ENCODE measurements at regions not wholly inside any gene's neighbourhood (a gene's known extent, or its start where the extent isn't known, plus 50 kb on each side); places are given as distances from the start of the nearest gene placed in this dataset.

DNA sequence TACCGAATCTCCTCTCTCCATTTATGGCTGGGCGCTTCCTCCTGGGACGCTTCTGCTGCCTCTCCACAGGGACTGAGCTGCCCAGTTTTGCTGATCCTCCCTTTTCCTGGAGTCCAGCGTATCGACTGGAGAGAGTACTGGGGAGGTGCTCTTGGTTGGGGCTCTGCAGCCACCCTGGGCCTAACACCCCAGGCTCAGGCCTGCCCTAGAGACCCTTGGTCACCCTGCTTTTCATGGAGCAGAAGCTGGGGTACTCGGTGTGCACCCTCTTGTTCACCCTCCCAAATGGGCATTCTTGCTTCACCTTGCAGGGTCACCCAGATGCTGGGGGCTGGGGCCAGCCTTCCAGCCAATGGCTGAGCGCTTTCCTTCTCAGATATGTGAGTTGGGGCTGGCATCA, 88.8 kb upstream of the RET start:
- H3K4me3 ChIP-seq (ENCODE audit: low read length), result no peak overlapping the region
- Mint-ChIP-seq H3K4me3 (no peak overlapping the region), H3K27me3 (ENCODE audit: low read depth in 2 of 2) (no peaks in the 10 kb centered on the region), H3K36me3 (no peaks in the 10 kb centered on the region), H3K4me1 (no peaks in the 10 kb centered on the region), H3K27ac (no peak overlapping the region), H3K9me3 (no peaks in the 10 kb centered on the region)
- H3K36me3 ChIP-seq (ENCODE audit: control insufficient read depth, insufficient read depth, low read length), result no peaks in the 10 kb centered on the region
- H3K27ac ChIP-seq (ENCODE audit: low read length), result no peak overlapping the region
- H3K27me3 ChIP-seq (ENCODE audit: control insufficient read depth, insufficient read depth, low read length), result no peaks in the 10 kb centered on the region
- TF ChIP-seq, protein P1, sequence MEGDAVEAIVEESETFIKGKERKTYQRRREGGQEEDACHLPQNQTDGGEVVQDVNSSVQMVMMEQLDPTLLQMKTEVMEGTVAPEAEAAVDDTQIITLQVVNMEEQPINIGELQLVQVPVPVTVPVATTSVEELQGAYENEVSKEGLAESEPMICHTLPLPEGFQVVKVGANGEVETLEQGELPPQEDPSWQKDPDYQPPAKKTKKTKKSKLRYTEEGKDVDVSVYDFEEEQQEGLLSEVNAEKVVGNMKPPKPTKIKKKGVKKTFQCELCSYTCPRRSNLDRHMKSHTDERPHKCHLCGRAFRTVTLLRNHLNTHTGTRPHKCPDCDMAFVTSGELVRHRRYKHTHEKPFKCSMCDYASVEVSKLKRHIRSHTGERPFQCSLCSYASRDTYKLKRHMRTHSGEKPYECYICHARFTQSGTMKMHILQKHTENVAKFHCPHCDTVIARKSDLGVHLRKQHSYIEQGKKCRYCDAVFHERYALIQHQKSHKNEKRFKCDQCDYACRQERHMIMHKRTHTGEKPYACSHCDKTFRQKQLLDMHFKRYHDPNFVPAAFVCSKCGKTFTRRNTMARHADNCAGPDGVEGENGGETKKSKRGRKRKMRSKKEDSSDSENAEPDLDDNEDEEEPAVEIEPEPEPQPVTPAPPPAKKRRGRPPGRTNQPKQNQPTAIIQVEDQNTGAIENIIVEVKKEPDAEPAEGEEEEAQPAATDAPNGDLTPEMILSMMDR (IDR thresholded peaks at IDR 0.05), result no peak
- DNase-seq (no peak), ATAC-seq (no peak)
- H3K4me1 ChIP-seq (ENCODE audit: control insufficient read depth, insufficient read depth, low read length), result no peaks in the 10 kb centered on the region
- 93% methylated on average over 7 of the region's 7 CpGs for WGBS (ENCODE audit: insufficient coverage)
- H3K9me3 ChIP-seq (ENCODE audit: control insufficient read depth, insufficient read depth, low read length), result no peaks in the 10 kb centered on the region
- intact Hi-C loops (cut with micrococcal nuclease), result no loop called here

DNA sequence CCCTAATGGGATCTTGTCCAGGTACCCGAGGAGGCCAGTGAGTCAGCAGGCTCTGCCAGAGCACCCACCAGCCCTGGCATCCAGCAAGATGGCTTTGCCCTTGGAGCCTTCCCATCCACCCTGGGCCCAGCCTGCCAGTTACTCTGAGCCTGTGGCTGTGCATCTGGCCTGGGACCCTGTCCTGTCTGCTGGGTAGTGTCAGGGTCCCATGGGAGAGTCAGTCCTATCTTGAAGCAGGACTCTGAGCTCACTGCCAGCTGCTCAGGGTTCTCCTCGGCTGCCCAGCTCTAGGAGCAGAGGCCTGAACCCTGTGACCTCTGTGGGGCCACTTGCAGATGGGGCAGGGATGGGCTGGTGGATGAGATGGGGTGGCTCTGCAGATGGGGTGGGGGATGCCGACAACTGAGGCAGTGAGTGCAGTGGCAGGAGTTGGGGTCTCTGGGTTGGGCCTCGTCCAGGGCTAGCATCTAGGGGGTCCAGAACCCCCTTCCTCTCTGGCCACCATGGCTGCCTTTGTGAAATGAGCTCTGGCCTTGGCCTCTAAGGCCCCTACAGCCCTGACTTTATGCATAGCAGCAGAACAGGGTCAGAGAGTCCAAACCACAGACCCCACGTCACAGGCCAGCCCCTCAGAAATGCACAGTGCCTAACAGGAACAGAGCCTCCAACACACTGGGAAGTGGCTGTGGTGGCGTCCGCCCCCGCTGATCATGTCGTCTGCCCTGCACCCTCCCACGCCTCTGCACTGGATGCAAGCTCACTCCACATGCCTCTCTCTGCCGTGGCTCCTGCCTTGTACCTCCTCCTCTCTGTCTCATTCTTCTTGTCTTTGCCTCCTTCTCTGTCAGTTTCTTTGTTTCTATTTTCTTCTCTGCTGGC, 88.1 kb upstream of the RET start:
- 62% methylated on average over 11 of the region's 11 CpGs for WGBS (ENCODE audit: insufficient coverage)
- DNase-seq (no peak), ATAC-seq (no peak)
- H3K27ac Mint-ChIP-seq, result no peak overlapping the region
- Histone ChIP-seq H3K27me3 (ENCODE audit: control insufficient read depth, insufficient read depth, low read length) (no peaks in the 10 kb centered on the region), H3K4me1 (ENCODE audit: control insufficient read depth, insufficient read depth, low read length) (no peaks in the 10 kb centered on the region), H3K4me3 (ENCODE audit: low read length) (no peak overlapping the region), H3K9me3 (ENCODE audit: control insufficient read depth, insufficient read depth, low read length) (no peaks in the 10 kb centered on the region), H3K36me3 (ENCODE audit: control insufficient read depth, insufficient read depth, low read length) (no peaks in the 10 kb centered on the region), H3K27ac (ENCODE audit: low read length) (no peak overlapping the region)
- no peak overlapping the region for H3K4me3 Mint-ChIP-seq
- H3K27me3 Mint-ChIP-seq (ENCODE audit: low read depth in 2 of 2), result no peaks in the 10 kb centered on the region
- H3K4me1 Mint-ChIP-seq, result no peaks in the 10 kb centered on the region
- H3K9me3 Mint-ChIP-seq, result no peaks in the 10 kb centered on the region
- intact Hi-C loops (cut with micrococcal nuclease), result no loop called here
- TF ChIP-seq, protein P1 (IDR thresholded peaks at IDR 0.05), result no peak
- no peaks in the 10 kb centered on the region for H3K36me3 Mint-ChIP-seq

DNA sequence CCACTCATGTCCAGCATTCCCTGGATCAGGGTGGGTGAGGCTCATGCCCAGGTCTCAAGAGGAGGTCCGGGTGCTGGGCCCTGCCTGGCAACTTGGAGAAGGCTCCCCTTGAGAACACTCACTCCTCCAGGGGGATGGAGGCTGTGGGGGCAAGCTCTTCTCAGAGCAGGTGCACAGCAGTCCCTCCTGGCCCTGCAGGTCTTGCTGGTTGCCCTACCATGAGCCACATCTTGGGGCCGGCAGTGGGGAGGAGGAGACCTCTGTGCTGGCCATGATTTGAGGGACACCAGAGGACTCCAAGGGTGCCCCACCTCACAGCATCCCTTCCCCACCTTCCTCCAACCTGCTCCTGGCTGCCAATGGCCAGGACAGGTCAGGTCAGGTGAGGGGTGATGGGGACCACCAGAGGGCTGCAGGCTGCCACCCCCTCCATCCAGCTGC, 87.4 kb upstream of the RET start:
- TF ChIP-seq, protein P1 (IDR thresholded peaks at IDR 0.05), result no peak
- DNase-seq, result no peak
- Histone ChIP-seq H3K4me3 (ENCODE audit: low read length) (no peak overlapping the region), H3K9me3 (ENCODE audit: control insufficient read depth, insufficient read depth, low read length) (no peaks in the 10 kb centered on the region), H3K36me3 (ENCODE audit: control insufficient read depth, insufficient read depth, low read length) (no peaks in the 10 kb centered on the region), H3K27me3 (ENCODE audit: control insufficient read depth, insufficient read depth, low read length) (no peaks in the 10 kb centered on the region), H3K4me1 (ENCODE audit: control insufficient read depth, insufficient read depth, low read length) (no peaks in the 10 kb centered on the region), H3K27ac (ENCODE audit: low read length) (no peak overlapping the region)
- Mint-ChIP-seq H3K4me3 (no peak overlapping the region), H3K4me1 (no peaks in the 10 kb centered on the region), H3K9me3 (no peaks in the 10 kb centered on the region), H3K27me3 (ENCODE audit: low read depth in 2 of 2) (no peaks in the 10 kb centered on the region), H3K27ac (no peak overlapping the region), H3K36me3 (no peaks in the 10 kb centered on the region)
- ATAC-seq, result no peak
- intact Hi-C loops (cut with micrococcal nuclease), result no loop called here
- WGBS (ENCODE audit: insufficient coverage), result 100% methylated on average over 1 of the region's 2 CpGs
